ENCODE measurements at regions not wholly inside any gene's neighbourhood (a gene's known extent, or its start where the extent isn't known, plus 50 kb on each side); places are given as distances from the start of the nearest gene placed in this dataset.
"Not testable (repeated sequence)": the region's sequence is repeated elsewhere in the genome, so short reads cannot be mapped to it uniquely, and the experiment has no call there.

- TF ChIP-seq CTCF (IDR thresholded peaks at IDR 0.05; ENCODE audit: unreplicated experiment): no peak
- intact Hi-C loops (cut with micrococcal nuclease; ENCODE audit: unreplicated experiment): no loop called here
- CTCF ChIA-PET: no interaction called here
- Mint-ChIP-seq H3K27me3 (ENCODE audit: unreplicated experiment) (no peaks in the 10 kb centered on the region), H3K9me3 (ENCODE audit: low read depth, unreplicated experiment) (no peaks in the 10 kb centered on the region), H3K4me3 (ENCODE audit: low read depth, unreplicated experiment) (no peak overlapping the region), H3K36me3 (ENCODE audit: insufficient read depth, unreplicated experiment) (no peaks in the 10 kb centered on the region), H3K4me1 (ENCODE audit: low read depth, unreplicated experiment) (no peaks in the 10 kb centered on the region), H3K27ac (ENCODE audit: unreplicated experiment) (no peak overlapping the region)
- BruUV-seq (replicated peaks): no TSS peak
- DNase-seq: no peak
Measured at GRCh38 chr9:115414561-115414960, 296.6 kb upstream of the TNC start.

- no TSS peak for BruUV-seq (replicated peaks)
- no peaks in the 10 kb centered on the region for H3K9me3 Mint-ChIP-seq (ENCODE audit: low read depth, unreplicated experiment)
- no peak overlapping the region for H3K27ac Mint-ChIP-seq (ENCODE audit: unreplicated experiment)
- TF ChIP-seq CTCF (IDR thresholded peaks at IDR 0.05; ENCODE audit: unreplicated experiment): no peak
- no peaks in the 10 kb centered on the region for H3K4me1 Mint-ChIP-seq (ENCODE audit: low read depth, unreplicated experiment)
- H3K36me3 Mint-ChIP-seq (ENCODE audit: insufficient read depth, unreplicated experiment): no peaks in the 10 kb centered on the region
- no peaks in the 10 kb centered on the region for H3K27me3 Mint-ChIP-seq (ENCODE audit: unreplicated experiment)
- intact Hi-C loops (cut with micrococcal nuclease; ENCODE audit: unreplicated experiment): no loop called here
- DNase-seq: no peak
- no peak overlapping the region for H3K4me3 Mint-ChIP-seq (ENCODE audit: low read depth, unreplicated experiment)
- CTCF ChIA-PET: no interaction called here
Measured at GRCh38 chr9:115415450-115415849, 297.5 kb upstream of the TNC start.

- CTCF ChIA-PET: no interaction called here
- BruUV-seq (replicated peaks): no TSS peak
- no peak for TF ChIP-seq CTCF (IDR thresholded peaks at IDR 0.05; ENCODE audit: unreplicated experiment)
- Mint-ChIP-seq H3K4me1 (ENCODE audit: low read depth, unreplicated experiment) (no peaks in the 10 kb centered on the region), H3K27me3 (ENCODE audit: unreplicated experiment) (no peaks in the 10 kb centered on the region), H3K9me3 (ENCODE audit: low read depth, unreplicated experiment) (peaks cover 4% of the 10 kb centered on the region), H3K36me3 (ENCODE audit: insufficient read depth, unreplicated experiment) (no peaks in the 10 kb centered on the region), H3K27ac (ENCODE audit: unreplicated experiment) (no peak overlapping the region), H3K4me3 (ENCODE audit: low read depth, unreplicated experiment) (no peak overlapping the region)
- DNase-seq: no peak
- intact Hi-C loops (cut with micrococcal nuclease; ENCODE audit: unreplicated experiment): no loop called here
Measured at GRCh38 chr9:115416299-115416698, 298.3 kb upstream of the TNC start.

DNA sequence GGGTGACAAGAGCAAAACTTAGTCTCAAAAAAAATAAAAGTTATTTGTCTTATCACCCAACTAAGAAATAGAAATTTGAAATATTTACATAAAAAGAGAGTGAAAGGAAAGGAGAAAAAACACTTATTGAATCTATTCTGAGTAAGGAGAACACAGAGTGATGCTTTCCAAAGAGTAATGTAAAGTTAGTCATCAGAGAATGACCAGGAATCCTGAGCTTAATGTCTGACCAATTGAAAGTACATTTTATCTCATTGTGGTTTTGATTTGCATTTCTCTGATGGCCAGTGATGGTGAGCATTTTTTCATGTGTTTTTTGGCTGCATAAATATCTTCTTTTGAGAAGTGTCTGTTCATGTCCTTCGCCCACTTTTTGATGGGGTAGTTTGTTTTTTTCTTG, 300.2 kb upstream of the TNC start:
- H3K36me3 Mint-ChIP-seq (ENCODE audit: insufficient read depth, unreplicated experiment); DNase-seq; H3K27me3 Mint-ChIP-seq (ENCODE audit: unreplicated experiment); H3K27ac Mint-ChIP-seq (ENCODE audit: unreplicated experiment); H3K4me1 Mint-ChIP-seq (ENCODE audit: low read depth, unreplicated experiment); intact Hi-C loops (cut with micrococcal nuclease; ENCODE audit: unreplicated experiment); BruUV-seq (replicated peaks); CTCF ChIA-PET; H3K4me3 Mint-ChIP-seq (ENCODE audit: low read depth, unreplicated experiment); H3K9me3 Mint-ChIP-seq (ENCODE audit: low read depth, unreplicated experiment): not testable (repeated sequence)

GRCh38 chr9:115422932-115423440, 305.0 kb upstream of the TNC start:
- peaks cover 10% of the 10 kb centered on the region for H3K9me3 Mint-ChIP-seq (ENCODE audit: low read depth, unreplicated experiment)
- no TSS peak for BruUV-seq (replicated peaks)
- no peak overlapping the region for H3K27ac Mint-ChIP-seq (ENCODE audit: unreplicated experiment)
- H3K4me1 Mint-ChIP-seq (ENCODE audit: low read depth, unreplicated experiment): no peaks in the 10 kb centered on the region
- H3K36me3 Mint-ChIP-seq (ENCODE audit: insufficient read depth, unreplicated experiment): no peaks in the 10 kb centered on the region
- no peak for DNase-seq
- H3K4me3 Mint-ChIP-seq (ENCODE audit: low read depth, unreplicated experiment): no peak overlapping the region
- H3K27me3 Mint-ChIP-seq (ENCODE audit: unreplicated experiment): no peaks in the 10 kb centered on the region
- CTCF ChIA-PET: interaction anchor here (0.5 kb wide), 1 partner anchor 409 kb away, joined by 3 read pairs; no protein-coding TSS in a partner anchor
- intact Hi-C loops (cut with micrococcal nuclease; ENCODE audit: unreplicated experiment): no loop called here
- no peak for TF ChIP-seq CTCF (IDR thresholded peaks at IDR 0.05; ENCODE audit: unreplicated experiment)

Data from Calu3 (cell line).